HuH-7.5 (cell line): ENCODE measurements at regions not wholly inside any gene's neighbourhood (a gene's known extent, or its start where the extent isn't known, plus 50 kb on each side); places are given as distances from the start of the nearest gene placed in this dataset.
"Not testable (repeated sequence)": the region's sequence is repeated elsewhere in the genome, so short reads cannot be mapped to it uniquely, and the experiment has no call there.

Source experiments
- DNase-seq: peaks from one replicate; pipeline ENCODE4 v3.0.0; 2011; ENCODE audit warnings: low spot score

DNA sequence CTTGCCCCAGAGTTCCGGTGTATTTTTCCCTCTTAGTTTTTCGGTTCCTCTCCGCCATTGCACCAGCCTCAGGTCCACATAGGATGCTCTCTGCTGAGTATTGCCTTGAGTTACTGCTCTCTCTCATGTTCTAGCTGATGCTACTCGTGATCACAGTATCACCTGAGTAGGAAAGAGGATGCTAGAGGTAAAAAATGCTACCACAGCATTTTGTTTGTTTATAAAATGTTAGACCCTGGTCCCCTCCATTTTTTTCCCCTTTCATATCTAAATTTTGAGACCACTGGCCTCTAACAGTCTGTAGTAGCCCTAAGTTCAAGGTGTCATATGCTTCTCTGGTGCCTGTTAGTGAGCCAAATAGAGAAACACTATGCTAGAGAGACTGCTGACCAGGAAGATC, 175.5 kb downstream of the OR2B2 start:
- DNase-seq = no peak

DNA sequence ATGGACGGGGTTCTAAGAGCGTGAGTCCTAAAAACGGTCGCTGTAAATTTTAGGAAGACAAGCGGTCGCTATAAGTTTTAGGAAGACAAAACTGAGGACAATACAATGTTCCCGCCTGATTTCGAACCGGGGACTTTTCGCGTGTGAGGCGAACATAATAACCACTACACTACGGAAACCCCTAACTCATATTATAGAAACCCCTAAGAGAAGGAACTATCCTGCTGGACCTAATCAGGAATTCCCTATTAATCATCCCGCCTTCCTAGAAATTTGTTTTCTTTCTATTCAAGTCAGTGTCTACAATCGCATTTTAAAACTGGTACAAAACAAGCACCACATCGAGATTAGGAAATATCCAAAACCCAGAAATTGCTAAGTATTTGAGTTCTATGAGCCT, 183.8 kb downstream of the OR2B2 start:
- DNase-seq = no peak

DNA sequence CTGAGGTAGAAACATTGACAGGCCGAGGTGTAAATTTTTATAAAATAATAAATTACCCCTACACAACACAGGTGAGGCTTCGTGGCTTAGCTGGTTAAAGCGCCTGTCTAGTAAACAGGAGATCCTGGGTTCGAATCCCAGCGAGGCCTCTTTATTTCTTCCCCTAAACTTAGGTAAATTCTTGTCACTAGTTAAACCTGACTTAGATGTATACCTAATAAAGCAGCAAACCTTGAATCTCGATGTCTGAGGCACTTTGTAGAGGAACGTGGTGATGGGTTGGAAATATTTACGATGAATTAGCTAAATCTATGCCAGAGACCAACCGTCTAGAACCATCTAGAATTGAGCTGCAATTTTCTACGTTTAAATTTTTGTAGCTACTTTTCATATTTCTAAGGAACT, 185.6 kb downstream of the OR2B2 start:
- DNase-seq = no peak

DNA sequence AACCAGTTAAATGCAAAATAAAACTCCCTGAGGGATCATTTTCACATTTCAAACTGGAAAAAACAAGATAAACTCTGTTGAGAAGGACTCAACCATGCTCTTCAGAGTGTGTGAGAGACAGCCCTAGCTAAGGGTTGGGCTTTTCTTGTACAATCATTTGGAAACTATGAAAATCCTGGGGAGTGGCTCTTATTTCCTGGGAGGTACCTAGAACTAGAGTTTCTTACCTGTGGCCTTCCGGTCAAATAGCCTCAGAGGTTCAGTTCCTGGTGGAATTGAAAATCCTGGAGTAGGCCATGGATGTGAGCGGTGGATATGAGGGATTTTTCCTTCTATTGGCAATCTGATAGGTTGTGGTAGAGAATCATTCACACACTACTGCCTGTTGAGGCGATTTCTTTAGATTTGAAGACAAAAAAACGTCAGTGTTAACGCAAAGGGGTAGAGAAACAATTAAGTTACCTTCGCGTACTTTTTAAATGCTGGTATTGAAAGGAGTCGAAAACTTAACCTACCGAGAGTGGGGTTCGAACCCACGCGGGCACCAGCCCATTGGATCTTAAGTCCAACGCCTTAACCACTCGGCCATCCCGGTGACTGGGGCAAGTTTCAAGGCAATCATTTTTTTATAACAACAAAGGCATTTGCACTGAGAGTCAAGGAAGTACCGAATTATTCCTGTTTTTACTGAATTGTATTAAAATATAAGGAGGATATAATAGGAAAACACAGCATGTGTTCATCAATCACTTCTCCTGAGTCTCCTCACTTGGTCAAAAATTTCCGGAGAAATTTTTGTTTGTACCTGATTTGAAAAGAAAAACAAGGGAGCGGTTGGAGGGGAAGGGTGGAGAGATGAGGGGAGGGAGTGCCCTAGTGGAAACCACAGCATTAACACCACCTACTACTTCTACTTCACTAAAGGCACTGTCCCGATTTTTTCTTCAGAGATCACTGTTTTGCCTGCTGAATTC, 191.3 kb downstream of the OR2B2 start:
- no peak for DNase-seq

DNA sequence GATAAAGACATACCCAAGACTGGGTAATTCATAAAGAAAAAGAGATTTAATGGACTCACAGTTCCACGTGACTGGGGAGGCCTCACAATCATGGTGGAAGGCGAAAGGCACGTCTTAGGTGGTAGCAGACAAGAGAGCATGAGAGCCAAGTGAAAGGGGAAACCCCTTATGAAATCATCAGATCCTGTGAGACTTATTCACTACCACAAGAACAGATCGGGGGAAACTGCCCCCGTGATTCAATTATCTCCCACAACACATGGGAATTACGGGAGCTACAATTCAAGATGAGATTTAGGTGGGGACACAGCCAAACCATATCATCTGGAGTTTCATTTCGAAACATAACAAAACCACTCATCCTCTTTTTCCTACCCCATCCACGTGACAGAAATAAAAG, 193.2 kb downstream of the OR2B2 start:
- DNase-seq = not testable (repeated sequence)

DNA sequence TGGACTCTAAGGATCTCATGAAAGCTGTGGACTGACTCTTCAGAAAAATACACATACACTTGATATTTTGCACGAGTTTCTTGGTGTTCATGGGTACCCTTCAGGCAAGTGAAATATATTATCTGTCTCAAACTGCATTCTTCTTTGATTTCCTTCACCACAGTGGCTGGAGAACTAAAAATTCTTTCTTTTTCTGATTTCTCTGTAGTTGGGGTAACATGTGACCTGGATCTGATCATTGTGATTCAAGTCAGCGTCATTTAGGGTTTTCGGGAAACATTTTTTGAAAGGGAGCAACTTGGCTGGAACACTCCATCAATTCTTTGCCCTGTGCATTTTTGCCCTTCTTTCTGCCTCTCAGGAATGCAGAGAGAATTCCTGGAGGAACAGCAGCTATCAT, 205.8 kb downstream of the OR2B2 start:
- no peak for DNase-seq

DNA sequence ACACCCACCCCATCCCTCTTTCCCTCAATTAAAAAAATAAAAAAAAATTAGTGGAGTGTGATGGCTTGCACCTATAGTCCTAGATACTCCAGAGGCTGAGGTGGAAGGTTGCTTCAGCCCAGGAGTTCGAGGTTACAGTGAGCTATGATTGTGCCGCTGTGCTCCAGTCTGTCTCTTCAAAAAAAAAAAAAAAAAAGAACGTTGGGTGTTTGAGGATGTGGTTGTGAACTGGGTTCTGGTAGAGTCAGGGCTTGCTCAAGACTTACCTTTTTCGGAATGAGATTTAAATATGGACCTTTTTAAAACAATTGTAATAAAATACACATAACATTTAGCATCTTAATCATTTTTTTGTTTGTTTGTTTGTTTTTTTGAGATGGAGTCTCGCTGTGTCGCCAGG, 211.9 kb downstream of the OR2B2 start:
- no peak for DNase-seq

DNA sequence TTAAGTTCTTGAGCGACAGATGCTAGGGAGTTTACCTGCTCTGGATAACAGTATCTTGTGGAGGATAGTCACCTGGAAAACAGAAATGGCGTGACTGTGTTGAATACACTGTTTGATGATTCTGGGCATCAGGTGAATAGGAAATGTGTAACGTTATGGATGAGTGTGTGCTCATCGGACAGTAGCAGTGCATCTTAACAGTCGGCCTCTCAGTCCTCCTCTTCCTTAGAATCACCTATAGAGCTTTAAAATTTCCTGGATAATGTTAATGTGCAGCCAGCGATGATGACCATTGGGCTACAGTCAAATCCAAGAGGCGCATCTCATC, 217.7 kb downstream of the OR2B2 start:
- no peak for DNase-seq

DNA sequence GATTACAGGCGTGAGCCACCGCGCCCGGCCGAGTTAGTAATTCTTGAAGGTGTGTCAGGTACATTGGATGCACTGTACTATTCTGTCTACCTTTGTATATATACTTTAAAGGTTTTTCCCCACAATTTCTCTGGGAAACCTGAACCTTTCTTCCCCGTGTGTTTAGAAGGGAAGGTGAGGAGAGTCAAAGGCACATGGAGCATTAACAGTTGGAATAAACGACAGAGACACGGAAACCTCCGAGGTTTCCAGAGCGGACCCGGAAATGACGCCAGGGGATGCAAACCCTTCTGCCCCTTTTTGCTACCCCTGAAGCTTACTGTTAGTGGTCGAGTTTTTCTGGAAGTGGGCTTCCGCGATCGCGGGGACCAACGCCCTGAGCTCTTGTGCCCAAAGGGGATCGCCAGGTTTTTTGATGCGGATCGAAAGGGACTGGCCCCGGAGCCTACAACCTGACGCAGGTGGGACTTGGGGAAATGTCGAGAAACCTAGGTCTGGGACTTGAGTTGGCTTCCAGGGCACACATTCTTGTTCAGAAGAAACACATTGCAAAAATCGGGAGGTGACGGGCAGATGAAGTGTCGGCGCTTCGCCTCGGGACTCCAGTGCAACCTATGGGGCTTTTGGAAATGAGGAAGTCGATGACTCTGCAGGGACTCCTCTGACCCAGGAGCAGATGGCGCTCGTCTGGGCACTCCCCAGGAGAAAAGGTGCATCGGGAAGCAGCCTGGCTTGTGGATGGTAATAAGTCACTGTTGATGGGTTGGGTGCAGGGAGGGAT, 218.2 kb downstream of the OR2B2 start:
- no peak for DNase-seq

DNA sequence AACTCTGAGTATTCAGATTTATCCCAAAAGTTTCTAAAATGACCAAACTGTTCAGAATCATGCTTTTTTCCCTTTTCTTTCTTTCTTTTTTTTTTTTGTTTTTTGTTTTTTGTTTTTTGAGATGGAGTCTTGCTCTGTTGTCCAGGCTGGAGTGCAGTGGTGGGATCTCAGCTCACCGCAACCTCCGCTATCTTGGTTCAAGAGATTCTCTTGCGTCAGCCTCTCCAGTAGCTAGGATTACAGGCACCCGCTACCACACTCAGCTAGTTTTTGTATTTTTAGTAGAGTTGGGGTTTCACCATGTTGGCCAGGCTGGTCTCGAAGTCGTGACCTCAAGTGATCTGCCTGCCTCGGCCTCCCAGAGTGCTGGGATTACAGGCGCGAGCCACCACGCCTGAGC, 219.2 kb upstream of the ZNF184 start:
- not testable (repeated sequence) for DNase-seq

DNA sequence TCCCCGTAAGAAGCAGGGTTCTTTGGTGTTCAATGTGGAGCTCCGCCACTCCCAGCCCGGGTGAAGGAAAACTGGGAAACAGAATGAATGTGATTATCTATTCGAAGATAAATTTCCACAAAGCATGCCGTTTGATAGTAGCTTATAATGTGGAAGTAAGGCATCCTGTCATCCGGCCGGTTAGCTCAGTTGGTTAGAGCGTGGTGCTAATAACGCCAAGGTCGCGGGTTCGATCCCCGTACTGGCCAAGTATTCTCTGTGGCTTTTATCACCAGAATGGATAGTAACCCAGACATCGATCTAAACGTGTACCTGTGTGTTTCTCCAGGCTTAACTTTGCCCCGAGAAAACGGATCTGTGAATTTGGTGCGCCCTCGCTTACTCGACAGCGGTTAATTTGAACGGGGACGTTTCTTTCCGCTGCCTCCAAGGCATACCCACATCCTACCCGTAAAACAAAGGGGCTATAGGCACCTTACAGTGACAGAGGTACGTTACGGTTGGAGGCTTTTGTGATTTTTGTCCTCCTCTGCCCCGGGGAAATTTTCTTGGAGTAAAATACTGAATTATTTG, 215.2 kb upstream of the ZNF184 start:
- DNase-seq = peak; percentile 47

DNA sequence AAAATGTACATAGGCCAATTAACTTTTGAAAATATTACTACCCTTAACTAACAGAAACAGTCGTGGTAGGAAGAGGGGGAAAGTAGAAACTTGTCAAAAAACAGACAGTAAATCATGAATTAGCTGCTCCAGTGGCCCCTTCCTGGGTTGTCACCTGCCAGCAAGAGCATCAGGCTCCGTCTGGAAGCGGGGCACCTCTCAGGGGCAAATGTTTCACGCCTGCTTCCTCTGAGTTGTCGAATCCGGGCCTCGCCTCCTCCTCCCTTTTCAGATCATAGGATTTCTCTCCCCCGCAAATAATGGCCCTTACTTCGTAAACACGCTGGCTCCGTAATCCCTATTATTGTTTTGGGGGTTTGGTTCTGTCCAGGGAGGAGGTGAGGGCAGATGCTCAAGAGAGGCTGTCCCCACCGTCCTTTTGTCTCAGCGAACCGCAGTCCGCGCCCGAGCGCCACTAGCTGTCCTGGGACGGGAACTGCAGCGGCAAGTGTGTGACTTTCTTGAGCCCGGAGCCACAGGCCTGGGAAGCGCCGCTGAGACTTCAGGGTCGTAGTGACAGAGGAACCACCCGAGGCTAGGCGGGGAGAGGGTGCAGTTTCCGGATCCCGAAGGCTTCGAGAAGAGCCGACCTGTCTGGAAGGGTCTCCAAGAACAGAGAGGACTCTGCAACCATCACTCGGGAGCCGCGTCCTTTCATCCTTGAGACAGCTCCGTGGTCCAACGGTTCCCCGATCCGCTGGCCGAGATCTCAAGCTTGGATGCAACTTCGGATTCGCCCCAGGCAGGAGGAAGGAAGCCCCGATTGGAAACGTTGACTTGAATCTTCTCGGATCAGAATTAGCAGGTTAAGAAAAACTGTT, 214.5 kb upstream of the ZNF184 start:
- peak; percentile 40 for DNase-seq

DNA sequence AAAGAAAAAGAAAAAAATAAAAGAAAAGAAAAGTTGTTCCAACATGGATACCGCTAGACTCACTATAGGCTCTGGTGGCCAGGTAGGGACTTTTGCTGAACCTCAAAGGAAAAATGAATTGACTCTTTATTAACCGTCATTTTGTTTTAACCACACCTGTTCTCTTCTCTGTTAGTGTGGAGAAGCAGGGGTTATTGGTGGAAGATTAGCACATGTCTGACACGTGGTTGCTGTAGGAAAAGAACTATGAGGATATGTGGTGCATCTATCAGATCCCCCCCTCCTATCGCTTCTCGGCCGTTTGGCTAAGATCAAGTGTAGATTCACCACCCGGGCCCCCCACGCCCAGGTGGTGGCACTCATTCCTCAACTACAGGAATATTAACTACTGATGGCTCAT, 212.4 kb upstream of the ZNF184 start:
- no peak for DNase-seq

DNA sequence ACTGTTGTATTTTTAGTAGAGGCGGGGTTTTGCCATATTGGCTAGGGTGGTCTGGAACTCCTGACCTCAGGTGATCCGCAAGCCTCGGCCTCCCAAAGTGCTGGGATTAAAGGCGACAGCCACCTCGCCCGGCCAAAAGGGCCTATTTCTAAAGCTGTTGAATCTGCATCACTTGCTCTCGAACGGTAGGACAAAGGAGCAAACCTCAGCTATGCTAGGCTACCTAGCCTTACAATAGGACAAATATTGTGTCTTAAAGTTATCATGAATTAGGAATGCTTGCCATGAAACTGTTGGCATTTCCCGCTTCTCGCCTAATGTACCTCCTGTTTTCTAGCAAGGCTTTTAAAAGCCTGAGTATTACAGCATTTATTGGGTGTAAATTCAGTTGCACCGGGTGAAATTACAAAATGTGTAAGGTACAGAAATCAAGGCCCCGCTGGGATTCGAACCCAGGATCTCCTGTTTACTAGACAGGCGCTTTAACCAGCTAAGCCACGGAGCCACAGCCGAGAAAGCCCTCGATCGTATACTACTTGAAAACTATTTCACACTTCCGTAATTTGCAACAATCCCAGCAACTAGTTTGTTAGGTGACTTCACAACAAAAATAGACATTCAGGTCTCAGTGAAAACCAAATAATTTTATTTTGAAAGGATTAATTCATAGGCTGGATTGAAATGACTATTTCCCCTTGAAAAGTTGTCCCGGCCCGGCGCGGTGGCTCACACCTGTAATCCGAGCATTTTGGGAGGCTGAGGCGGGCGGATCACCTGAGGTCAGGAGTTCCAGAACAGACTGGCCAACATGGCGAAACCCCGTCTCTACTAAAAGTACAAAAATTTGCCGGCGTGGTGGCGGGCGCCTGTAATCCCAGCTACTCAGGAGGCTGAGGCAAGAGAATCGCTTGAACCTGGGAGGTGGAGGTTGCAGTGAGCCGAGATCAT, 211.6 kb upstream of the ZNF184 start:
- peak; percentile 39 for DNase-seq

DNA sequence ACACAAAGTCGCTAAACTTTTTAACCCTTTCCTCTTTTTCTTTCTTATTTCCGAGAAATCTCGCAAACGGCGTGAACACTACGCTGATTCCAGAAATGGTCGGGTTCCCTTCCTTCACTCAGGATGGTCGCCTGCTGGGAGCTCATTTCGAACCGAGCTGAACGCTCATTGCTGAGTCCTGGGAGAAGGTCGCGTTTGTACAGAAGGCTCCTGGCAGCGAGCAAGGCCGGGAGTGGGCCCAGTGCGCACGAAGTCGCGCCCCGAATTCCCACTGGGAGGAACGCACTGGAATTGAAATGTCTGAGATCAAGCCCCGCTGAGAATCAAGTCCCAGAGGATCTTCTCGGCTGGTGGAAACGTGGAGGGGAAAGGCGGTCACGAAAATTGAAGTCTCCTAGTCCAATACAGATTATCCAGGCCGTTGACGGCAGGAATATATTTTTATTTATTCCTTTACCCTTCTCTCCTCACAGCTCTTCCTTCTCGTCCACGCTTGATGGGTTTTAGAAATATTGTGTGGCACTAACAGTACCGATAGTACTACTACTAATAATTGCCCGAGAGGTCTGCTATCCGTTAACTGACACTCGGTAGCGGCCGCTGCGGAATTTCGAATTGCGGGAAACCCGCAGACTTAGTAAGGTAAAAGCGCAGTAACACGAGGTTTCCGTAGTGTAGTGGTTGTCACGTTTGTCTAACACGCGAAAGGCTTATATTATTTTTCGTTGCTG, 207.2 kb upstream of the ZNF184 start:
- DNase-seq = no peak

DNA sequence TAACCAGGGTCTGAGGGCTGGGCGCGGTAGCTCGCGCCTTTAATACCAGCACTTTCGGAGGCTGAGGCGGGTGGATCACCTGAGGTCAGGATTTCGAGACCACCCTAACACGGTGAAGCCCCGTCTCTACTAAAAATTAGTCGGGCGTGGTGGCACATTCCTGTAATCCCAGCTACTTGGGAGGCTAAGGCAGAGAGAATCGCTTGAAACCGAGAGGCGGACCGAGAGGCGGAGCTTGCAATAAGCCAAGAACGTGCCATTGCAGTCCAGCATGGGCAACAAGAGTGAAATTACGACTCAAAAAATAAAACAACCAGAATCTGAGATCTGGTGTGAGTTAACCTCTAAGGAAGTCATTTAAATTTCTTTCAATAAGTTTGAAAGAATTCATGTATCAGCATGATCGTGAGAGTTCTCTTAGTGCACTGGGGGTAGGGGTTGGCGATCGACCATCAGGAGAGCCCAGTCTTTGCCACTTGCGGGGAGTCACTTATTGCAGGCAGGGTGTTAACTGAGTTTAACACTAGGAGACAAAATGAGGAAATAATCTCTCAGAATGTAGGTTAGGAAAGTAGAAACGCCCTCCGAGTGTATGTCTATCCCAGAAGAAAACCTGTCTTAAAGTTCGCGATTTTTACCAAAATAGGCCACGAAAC, 206.5 kb upstream of the ZNF184 start:
- DNase-seq = no peak

DNA sequence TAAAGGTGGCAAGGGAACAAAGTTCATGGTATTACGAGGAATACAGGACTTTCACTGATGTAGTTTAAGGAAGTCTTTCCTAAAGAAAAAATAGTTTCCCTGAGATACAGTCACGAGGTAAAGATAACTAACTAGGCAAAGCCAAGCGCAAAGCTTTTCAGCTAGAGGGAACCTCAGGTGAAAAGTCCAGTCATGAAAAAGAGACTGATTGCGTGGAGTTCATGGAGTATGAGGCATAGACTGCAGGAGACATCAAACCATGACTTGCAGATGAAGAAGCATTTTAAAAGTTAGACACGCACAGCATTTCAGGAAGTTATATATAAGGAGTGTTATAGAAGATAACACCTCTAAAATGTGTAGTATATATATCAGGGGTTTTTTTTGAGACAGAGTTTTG, 205.6 kb upstream of the ZNF184 start:
- DNase-seq = no peak

DNA sequence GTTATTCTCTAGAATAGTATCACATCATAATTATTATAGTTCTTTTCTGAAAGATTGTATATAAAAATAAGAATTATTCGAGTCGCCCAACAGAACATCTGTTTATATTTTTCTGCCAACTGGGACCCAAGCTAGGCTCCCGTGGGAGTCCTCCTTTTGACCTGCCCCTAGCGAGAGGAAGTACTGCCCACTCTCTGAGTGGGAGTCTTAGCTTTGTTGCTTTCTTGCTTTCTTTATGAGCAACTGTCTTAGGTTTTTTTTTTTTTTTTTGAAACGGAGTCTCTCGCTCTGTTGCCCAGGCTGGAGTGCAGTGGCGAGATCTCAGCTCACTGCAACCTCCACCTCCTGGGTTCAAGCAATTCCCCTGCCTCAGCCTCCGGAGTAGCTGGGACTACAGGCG, 202.0 kb upstream of the ZNF184 start:
- DNase-seq = no peak

DNA sequence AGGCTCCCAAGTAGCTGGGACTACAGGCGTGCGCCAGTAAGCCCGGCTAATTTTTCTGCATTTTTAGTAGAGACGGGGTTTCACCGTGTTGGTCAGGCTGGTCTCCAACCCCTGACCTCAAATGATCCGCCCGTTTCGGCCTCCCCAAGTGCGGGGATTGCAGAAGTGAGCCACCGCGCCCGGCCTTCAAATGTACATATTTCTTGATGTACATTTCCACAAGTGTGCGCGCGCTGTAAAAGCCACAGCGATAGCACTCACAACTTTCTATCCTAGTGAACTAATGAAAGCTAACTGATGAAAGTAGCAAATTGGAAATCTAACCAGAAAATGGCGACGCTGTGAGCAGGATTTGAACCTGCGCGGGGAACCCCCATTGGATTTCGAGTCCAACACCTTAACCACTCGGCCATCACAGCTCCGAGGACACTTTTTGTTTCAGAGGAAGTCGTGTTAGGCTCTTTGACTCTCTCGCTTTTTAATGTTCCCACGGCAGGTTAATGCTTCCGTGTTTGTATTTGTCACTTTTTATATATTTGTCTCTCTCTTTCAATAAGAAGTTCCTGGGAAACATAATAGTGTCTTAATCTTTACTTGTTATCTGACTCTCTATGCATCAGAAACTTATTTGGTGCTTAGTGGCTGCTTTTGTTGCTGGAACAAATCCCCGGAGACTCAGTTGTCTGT, 199.4 kb upstream of the ZNF184 start:
- no peak for DNase-seq
